Liver (tissue), 3 donors: ENCODE measurements at regions not wholly inside any gene's neighbourhood (a gene's known extent, or its start where the extent isn't known, plus 50 kb on each side); places are given as distances from the start of the nearest gene placed in this dataset.
"Not testable (repeated sequence)": the region's sequence is repeated elsewhere in the genome, so short reads cannot be mapped to it uniquely, and the experiment has no call there.

Experiments
- ATF3 ChIP-seq: IDR thresholded peaks from 2 replicates; pipeline ENCODE4 v1.6.1; 2016; ENCODE audit warnings: antibody characterized with exemption
- CTCF ChIP-seq: fragments of 150-350 bp; IDR thresholded peaks from 2 replicates; pipeline ENCODE4 v1.5.1; 2017; ENCODE audit warnings: improper control_type of control experiment, low read depth, low read length; ENCODE audit not compliant: missing input control
- EGR1 ChIP-seq, 2 donors: IDR thresholded peaks; 2 replicates each; pipeline ENCODE4 v1.6.1; 2016 to 2018; ENCODE audit warnings: antibody characterized with exemption in 2 of 2, low read depth in 2 of 2
- GABPA ChIP-seq, 2 donors: IDR thresholded peaks in 1 of 2; conservative IDR thresholded peaks in 1 of 2; 2 replicates each; pipeline ENCODE4 v1.6.1; 2016; ENCODE audit warnings: antibody characterized with exemption in 2 of 2, mild to moderate bottlenecking in 1 of 2, moderate library complexity in 1 of 2
- JUND ChIP-seq, 2 donors: IDR thresholded peaks; 2 replicates each; pipeline ENCODE4 v1.6.1; 2016; ENCODE audit warnings: antibody characterized with exemption in 2 of 2
- MAX ChIP-seq: IDR thresholded peaks from 2 replicates; pipeline ENCODE4 v1.6.1; 2016; ENCODE audit warnings: antibody characterized with exemption
- NR2F2 ChIP-seq: IDR thresholded peaks from 2 replicates; pipeline ENCODE4 v1.6.1; 2016; ENCODE audit warnings: antibody characterized with exemption
- REST ChIP-seq: IDR thresholded peaks from 2 replicates; pipeline ENCODE4 v1.6.1; 2016; ENCODE audit warnings: antibody characterized with exemption, mild to moderate bottlenecking
- SP1 ChIP-seq: IDR thresholded peaks from 2 replicates; pipeline ENCODE4 v1.6.1; 2018; ENCODE audit warnings: antibody characterized with exemption, mild to moderate bottlenecking
- TAF1 ChIP-seq: conservative IDR thresholded peaks from 2 replicates; pipeline ENCODE4 v1.6.1; 2016; ENCODE audit warnings: antibody characterized with exemption, mild to moderate bottlenecking
- YY1 ChIP-seq: IDR thresholded peaks from 2 replicates; pipeline ENCODE4 v1.6.1; 2016; ENCODE audit warnings: antibody characterized with exemption, mild to moderate bottlenecking
- ZBTB33 ChIP-seq: IDR thresholded peaks from 2 replicates; pipeline ENCODE4 v1.6.1; 2016; ENCODE audit warnings: antibody characterized with exemption
- donor health status: healthy.
- donor health status: healthy.

- not testable (repeated sequence) for TF ChIP-seq ATF3; CTCF; MAX; JUND (IDR thresholded peaks at IDR 0.05); EGR1 (IDR thresholded peaks at IDR 0.05; ENCODE audit: low read depth in 2 of 2); NR2F2; ZBTB33; YY1; REST; TAF1; GABPA (IDR thresholded peaks at IDR 0.05 in 1 of 2, conservative IDR thresholded peaks at IDR 0.05 in 1 of 2); SP1
These were observed 79.7 kb upstream of the GPR89A start for GRCh38 chr1:145528068-145528564.
